ENCODE measurements at regions not wholly inside any gene's neighbourhood (a gene's known extent, or its start where the extent isn't known, plus 50 kb on each side); places are given as distances from the start of the nearest gene placed in this dataset.

DNA sequence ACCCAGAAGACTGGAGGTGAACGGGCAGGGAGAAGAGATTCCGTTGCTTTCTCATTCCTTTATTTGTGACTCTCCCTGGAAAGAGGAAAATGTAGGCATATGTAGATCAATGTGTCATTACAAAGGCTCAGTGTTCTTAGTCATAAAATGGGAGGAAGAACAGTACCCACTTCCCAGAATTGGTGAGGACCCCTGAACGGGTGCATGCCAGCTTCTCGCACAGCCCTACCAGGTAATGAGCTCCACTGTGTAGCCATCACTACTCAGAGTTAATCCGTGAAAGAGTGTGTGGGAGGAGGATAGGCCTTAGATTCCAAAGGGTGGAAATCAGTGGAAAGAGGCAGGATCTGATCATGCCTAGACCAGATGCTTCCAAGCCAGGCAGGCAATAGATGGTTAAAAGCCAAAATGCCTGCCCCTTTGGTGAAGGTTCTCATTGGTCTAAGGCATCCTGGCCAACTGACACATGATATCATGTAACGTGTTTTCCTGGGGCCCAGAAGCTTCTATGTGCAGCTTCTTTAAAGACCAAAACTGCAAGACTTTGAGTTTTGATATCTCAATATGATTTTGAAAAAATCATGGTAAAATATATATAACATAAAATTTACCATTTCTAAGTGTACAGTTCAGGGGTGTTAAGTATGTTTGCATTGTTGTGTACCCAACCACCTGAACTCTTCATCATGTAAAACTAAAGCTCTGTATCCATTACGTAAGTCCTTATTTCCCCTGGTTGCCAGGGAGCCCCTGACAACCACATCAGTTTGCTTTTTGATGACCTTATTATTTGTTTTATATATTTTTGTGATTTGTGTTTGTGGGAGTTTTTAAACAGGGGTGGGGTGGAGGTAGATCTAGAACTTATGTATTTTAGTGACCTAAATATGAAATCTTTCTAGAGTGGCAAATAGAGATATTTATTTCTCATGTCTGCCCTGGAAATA lies 402.2 kb upstream of the CFAP20DC start:
- TF ChIP-seq EP300 (IDR thresholded peaks at IDR 0.05) (no peak), POLR2A (IDR thresholded peaks at IDR 0.05) (no peak)
- TF ChIP-seq, protein P1, sequence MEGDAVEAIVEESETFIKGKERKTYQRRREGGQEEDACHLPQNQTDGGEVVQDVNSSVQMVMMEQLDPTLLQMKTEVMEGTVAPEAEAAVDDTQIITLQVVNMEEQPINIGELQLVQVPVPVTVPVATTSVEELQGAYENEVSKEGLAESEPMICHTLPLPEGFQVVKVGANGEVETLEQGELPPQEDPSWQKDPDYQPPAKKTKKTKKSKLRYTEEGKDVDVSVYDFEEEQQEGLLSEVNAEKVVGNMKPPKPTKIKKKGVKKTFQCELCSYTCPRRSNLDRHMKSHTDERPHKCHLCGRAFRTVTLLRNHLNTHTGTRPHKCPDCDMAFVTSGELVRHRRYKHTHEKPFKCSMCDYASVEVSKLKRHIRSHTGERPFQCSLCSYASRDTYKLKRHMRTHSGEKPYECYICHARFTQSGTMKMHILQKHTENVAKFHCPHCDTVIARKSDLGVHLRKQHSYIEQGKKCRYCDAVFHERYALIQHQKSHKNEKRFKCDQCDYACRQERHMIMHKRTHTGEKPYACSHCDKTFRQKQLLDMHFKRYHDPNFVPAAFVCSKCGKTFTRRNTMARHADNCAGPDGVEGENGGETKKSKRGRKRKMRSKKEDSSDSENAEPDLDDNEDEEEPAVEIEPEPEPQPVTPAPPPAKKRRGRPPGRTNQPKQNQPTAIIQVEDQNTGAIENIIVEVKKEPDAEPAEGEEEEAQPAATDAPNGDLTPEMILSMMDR (IDR thresholded peaks at IDR 0.05) = no peak
- intact Hi-C loops (cut with DNase I) = no loop called here
- Histone ChIP-seq H3K36me3 (no peaks in the 10 kb centered on the region), H3K27ac (no peak overlapping the region), H3K27me3 (no peaks in the 10 kb centered on the region), H3K4me1 (ENCODE audit: insufficient read depth) (no peaks in the 10 kb centered on the region), H3K4me3 (no peak overlapping the region), H3K9me3 (no peaks in the 10 kb centered on the region)
- no peak for DNase-seq
- 70 to 79% (median 70%) methylated on average over 7 of the region's 7 CpGs for WGBS, 3 donors

DNA sequence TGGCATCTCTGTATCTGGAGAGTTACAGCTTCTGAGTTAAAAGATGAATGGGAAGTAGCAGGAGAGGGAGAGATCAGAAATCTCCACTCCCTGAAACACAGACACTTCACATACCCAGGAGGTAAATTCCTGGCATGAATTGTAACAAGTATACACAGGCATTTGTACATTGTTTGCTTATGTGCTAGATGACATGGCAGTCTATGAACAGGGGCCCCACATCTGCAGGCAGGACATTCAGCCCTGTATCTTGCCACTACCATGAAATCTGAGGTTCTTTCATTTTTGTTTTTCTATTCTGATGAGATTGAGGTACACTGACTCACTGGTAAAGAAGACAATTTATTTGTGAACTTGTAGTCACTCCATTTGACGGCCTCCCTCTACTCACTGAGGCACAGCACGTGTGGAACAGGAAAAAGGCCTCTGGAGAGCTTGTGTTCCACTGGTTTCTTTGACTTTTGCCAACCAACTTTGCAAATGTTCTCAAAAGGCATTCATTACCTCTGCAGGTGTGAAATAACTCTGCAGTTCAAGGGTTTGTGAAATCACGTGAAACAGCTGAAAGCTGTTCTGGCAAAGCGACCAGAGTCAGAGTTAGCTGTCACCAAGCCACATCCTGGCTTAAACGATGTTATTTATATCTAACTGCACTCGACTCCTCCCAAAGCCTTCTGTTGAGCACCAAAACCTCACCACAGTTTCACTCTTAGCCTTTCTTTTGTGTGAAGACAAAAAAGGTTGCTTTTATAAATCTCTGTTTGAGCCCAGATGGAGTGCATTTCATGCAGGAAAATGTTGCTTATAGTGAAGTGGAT lies 401.3 kb upstream of the CFAP20DC start:
- Histone ChIP-seq H3K4me3 (no peak overlapping the region), H3K4me1 (ENCODE audit: insufficient read depth) (peaks cover 4% of the 10 kb centered on the region), H3K27me3 (no peaks in the 10 kb centered on the region), H3K27ac (no peak overlapping the region), H3K36me3 (no peaks in the 10 kb centered on the region), H3K9me3 (no peaks in the 10 kb centered on the region)
- 36 to 52% (median 46%) methylated on average over 6 of the region's 6 CpGs for WGBS, 3 donors
- intact Hi-C loops (cut with DNase I) = no loop called here
- no peak for DNase-seq
- TF ChIP-seq EP300 (IDR thresholded peaks at IDR 0.05) = no peak
- TF ChIP-seq POLR2A (IDR thresholded peaks at IDR 0.05) = no peak
- TF ChIP-seq, protein P1 (IDR thresholded peaks at IDR 0.05) = no peak

DNA sequence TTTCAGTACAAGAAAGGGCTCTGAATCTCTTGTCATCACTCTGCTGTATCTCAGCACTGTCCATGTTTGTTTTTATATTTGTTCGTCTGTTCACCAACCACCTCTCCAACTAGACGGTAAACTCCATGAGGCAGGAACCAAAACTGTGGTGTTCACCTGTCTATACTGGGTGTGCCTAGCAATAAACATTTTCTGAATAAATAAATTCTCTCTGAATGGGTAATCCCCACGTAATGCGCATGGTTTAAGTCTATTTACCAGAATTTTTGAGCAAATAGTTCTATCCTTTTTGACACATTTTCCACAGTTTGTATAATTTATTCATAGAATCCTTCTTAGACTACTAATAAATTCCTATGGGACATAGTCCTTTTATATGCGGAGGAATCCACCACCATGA lies 400.6 kb upstream of the CFAP20DC start:
- H3K4me3 ChIP-seq = no peak overlapping the region
- 93 to 95% (median 93%) methylated on average over 5 of the region's 5 CpGs for WGBS, 3 donors
- no peaks in the 10 kb centered on the region for H3K9me3 ChIP-seq
- H3K4me1 ChIP-seq (ENCODE audit: insufficient read depth) = peaks cover 4% of the 10 kb centered on the region
- no peak overlapping the region for H3K27ac ChIP-seq
- no peak for TF ChIP-seq POLR2A (IDR thresholded peaks at IDR 0.05)
- TF ChIP-seq EP300 (IDR thresholded peaks at IDR 0.05) = no peak
- TF ChIP-seq, protein P1 (IDR thresholded peaks at IDR 0.05) = no peak
- no peaks in the 10 kb centered on the region for H3K27me3 ChIP-seq
- intact Hi-C loops (cut with DNase I) = no loop called here
- DNase-seq = no peak
- no peaks in the 10 kb centered on the region for H3K36me3 ChIP-seq

DNA sequence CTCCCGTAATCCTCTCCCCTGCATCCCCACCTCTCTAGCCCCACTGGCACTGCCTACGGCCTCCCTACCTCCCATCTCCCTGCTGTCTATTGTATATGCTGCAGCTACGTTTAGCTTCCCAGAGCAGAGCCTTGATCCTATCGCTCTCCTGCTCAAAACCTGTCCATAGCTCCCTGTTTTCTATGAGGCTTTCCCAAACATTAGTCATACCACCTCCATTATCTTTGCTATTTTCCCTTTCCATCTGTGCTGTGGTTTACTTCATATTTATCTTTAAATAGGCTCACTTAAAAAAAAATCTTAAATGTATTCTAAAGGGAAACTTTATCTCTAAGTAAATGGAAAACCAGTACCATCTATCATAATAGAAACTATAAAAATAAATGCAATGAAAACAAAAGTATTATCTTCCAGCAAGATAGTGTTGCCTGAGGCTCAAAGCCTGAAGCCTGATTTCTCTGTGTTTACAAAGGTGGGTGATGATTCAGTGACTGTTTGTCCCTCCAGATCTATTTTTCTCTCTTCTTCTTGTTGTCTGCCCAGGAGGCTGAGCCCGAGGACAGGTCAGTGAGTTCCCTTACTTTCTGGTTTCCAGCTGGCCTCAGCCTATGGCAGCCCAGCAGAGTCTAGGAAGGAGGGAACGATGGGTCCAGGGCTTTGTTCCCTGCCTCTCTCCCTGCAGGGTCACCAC lies 397.1 kb upstream of the CFAP20DC start:
- Histone ChIP-seq H3K4me3 (no peak overlapping the region), H3K36me3 (no peaks in the 10 kb centered on the region), H3K9me3 (no peaks in the 10 kb centered on the region), H3K27me3 (no peaks in the 10 kb centered on the region), H3K27ac (no peak overlapping the region), H3K4me1 (ENCODE audit: insufficient read depth) (peaks cover 4% of the 10 kb centered on the region)
- intact Hi-C loops (cut with DNase I) = no loop called here
- no peak for DNase-seq
- 27 to 48% (median 40%) methylated on average over 6 of the region's 6 CpGs for WGBS, 3 donors
- TF ChIP-seq EP300 (IDR thresholded peaks at IDR 0.05) (no peak), POLR2A (IDR thresholded peaks at IDR 0.05) (no peak)
- TF ChIP-seq, protein P1 (IDR thresholded peaks at IDR 0.05) = no peak
